ENCODE measurements at regions not wholly inside any gene's neighbourhood (a gene's known extent, or its start where the extent isn't known, plus 50 kb on each side); places are given as distances from the start of the nearest gene placed in this dataset.

DNA sequence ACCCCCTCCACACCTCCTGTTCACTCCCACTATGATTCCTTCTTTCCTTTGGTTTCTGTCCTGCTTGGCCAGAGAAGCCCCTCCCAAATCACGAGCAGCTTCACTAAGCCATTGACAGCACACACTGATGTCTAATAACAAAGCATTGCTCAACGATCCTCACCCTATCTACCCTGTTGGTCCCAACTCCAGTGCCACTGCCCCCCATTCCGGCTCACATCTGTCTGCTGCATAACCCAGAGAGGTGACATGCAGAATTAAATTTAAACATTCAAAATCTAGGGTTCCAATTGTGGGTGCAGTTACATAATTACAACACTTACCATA, 236.9 kb downstream of the TTLL7 start:
- no peak for TF ChIP-seq POLR2AphosphoS5 (IDR thresholded peaks at IDR 0.05; ENCODE audit: borderline replicate concordance, low read depth, low read length)
- TF ChIP-seq EZH2 (IDR thresholded peaks at IDR 0.05), result no peak

Data from SK-N-MC (cell line).